ENCODE measurements at regions not wholly inside any gene's neighbourhood (a gene's known extent, or its start where the extent isn't known, plus 50 kb on each side); places are given as distances from the start of the nearest gene placed in this dataset.

GRCh38 chr11:116244439-116244838, 528.3 kb downstream of the BUD13 start:
- TF ChIP-seq CTCF (IDR thresholded peaks at IDR 0.05) (no peak), POLR2A (IDR thresholded peaks at IDR 0.05) (no peak)
